ENCODE measurements at regions not wholly inside any gene's neighbourhood (a gene's known extent, or its start where the extent isn't known, plus 50 kb on each side); places are given as distances from the start of the nearest gene placed in this dataset.

- Histone ChIP-seq H3K79me2 (ENCODE audit: control insufficient read depth, insufficient read depth, low read length) (no peaks in the 10 kb centered on the region), H3K4me1 (ENCODE audit: control insufficient read depth, insufficient read depth, low read length) (no peaks in the 10 kb centered on the region), H3K4me2 (ENCODE audit: control insufficient read depth, insufficient read depth) (no peak overlapping the region), H3K4me3 (no peak overlapping the region), H3K27ac (ENCODE audit: control insufficient read depth, insufficient read depth) (no peak overlapping the region), H3K36me3 (ENCODE audit: control insufficient read depth in 2 of 2, insufficient read depth in 2 of 2, low read length in 1 of 2) (no peaks in the 10 kb centered on the region), H2AFZ (ENCODE audit: control insufficient read depth, low read depth, low read length) (no peak overlapping the region), H3K27me3 (replicated peaks in 1 of 2; ENCODE audit: control insufficient read depth in 2 of 2, insufficient read depth in 2 of 2, low read length in 1 of 2) (no peaks in the 10 kb centered on the region), H4K20me1 (ENCODE audit: control insufficient read depth, insufficient read depth) (no peaks in the 10 kb centered on the region), H3K9me3 (replicated peaks; ENCODE audit: control insufficient read depth, insufficient read depth, low read length) (no peaks in the 10 kb centered on the region), H3K9ac (ENCODE audit: control insufficient read depth, insufficient read depth, low read length) (no peak overlapping the region)
- TF ChIP-seq NRF1 (conservative IDR thresholded peaks at IDR 0.05; ENCODE audit: low read depth, low read length) (no peak), MEF2A (IDR thresholded peaks at IDR 0.05; ENCODE audit: insufficient read depth, low read depth, low read length) (no peak), NR2F1 (conservative IDR thresholded peaks at IDR 0.05) (no peak), SKIL (IDR thresholded peaks at IDR 0.05; ENCODE audit: low read depth, poor library complexity, severe bottlenecking) (no peak), CBX3 (IDR thresholded peaks at IDR 0.05; ENCODE audit: borderline replicate concordance, low read depth) (no peak)
- TF ChIP-seq, protein P1, sequence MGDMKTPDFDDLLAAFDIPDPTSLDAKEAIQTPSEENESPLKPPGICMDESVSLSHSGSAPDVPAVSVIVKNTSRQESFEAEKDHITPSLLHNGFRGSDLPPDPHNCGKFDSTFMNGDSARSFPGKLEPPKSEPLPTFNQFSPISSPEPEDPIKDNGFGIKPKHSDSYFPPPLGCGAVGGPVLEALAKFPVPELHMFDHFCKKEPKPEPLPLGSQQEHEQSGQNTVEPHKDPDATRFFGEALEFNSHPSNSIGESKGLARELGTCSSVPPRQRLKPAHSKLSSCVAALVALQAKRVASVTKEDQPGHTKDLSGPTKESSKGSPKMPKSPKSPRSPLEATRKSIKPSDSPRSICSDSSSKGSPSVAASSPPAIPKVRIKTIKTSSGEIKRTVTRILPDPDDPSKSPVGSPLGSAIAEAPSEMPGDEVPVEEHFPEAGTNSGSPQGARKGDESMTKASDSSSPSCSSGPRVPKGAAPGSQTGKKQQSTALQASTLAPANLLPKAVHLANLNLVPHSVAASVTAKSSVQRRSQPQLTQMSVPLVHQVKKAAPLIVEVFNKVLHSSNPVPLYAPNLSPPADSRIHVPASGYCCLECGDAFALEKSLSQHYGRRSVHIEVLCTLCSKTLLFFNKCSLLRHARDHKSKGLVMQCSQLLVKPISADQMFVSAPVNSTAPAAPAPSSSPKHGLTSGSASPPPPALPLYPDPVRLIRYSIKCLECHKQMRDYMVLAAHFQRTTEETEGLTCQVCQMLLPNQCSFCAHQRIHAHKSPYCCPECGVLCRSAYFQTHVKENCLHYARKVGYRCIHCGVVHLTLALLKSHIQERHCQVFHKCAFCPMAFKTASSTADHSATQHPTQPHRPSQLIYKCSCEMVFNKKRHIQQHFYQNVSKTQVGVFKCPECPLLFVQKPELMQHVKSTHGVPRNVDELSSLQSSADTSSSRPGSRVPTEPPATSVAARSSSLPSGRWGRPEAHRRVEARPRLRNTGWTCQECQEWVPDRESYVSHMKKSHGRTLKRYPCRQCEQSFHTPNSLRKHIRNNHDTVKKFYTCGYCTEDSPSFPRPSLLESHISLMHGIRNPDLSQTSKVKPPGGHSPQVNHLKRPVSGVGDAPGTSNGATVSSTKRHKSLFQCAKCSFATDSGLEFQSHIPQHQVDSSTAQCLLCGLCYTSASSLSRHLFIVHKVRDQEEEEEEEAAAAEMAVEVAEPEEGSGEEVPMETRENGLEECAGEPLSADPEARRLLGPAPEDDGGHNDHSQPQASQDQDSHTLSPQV (IDR thresholded peaks at IDR 0.05) = no peak
- DNase-seq (ENCODE audit: low read depth, low spot score) = no peak
- 0% methylated on average over 3 of the region's 3 CpGs for WGBS (ENCODE audit: insufficient coverage, insufficient replicate concordance, low lambda C conversion rate, missing lambda C conversion rate)
- BruUV-seq (replicated peaks) = no TSS peak
- CTCF ChIA-PET = interaction anchor here (1.0 kb wide), 1 partner anchor 13 kb away, joined by 3 read pairs; no protein-coding TSS in a partner anchor
- ATAC-seq = no peak
- SMC1A ChIA-PET (ENCODE audit: uncharacterized antibody, unreplicated experiment) = interaction anchor here (1.1 to 2.2 kb wide), 3 partner anchors 13 to 345 kb away, joined by 3 to 7 read pairs (median 5); no protein-coding TSS in a partner anchor
- in situ Hi-C loops (cut with MboI) (no loop called here), intact Hi-C loops (cut with micrococcal nuclease; ENCODE audit: unreplicated experiment) (no loop called here)
- RAD21 ChIA-PET (ENCODE audit: unreplicated experiment) = no interaction called here
- POLR2A ChIA-PET = no interaction called here
- FAIRE-seq = no peak
Measured at GRCh38 chr15:66959875-66960274, 105.5 kb upstream of the SMAD3 start.
